ENCODE measurements at regions not wholly inside any gene's neighbourhood (a gene's known extent, or its start where the extent isn't known, plus 50 kb on each side); places are given as distances from the start of the nearest gene placed in this dataset.

GRCh38 chr13:84570831-84571230, 688.6 kb upstream of the SLITRK1 start:
- H3K9me3 Mint-ChIP-seq = no peaks in the 10 kb centered on the region
- H3K79me2 ChIP-seq (replicated peaks; ENCODE audit: insufficient read depth) = no peaks in the 10 kb centered on the region
- H3K4me1 Mint-ChIP-seq = 0 out of 3 replicates have a peak, but pooled peaks cover 3% of the 10 kb centered on the region
- H3K4me3 Mint-ChIP-seq = no peak overlapping the region
- H3F3A ChIP-seq (replicated peaks; ENCODE audit: low read depth) = no peaks in the 10 kb centered on the region
- H3K27me3 ChIP-seq (ENCODE audit: insufficient read depth) = no peaks in the 10 kb centered on the region
- TF ChIP-seq NANOG (IDR thresholded peaks at IDR 0.05; ENCODE audit: borderline replicate concordance) (no peak), ZNF331 (CRISPR knock-in tag; IDR thresholded peaks at IDR 0.05; ENCODE audit: low read depth) (no peak), JUNB (IDR thresholded peaks at IDR 0.05; ENCODE audit: unreplicated experiment) (no peak), EZH2 (IDR thresholded peaks at IDR 0.05; ENCODE audit: low read depth, unreplicated experiment) (no peak), ZNF462 (CRISPR knock-in tag; IDR thresholded peaks at IDR 0.05) (no peak), CREB1 (CRISPR knock-in tag; IDR thresholded peaks at IDR 0.05; ENCODE audit: low read depth) (no peak), STAT1 (IDR thresholded peaks at IDR 0.05; ENCODE audit: unreplicated experiment) (no peak), ETS1 (IDR thresholded peaks at IDR 0.05) (no peak)
- TF ChIP-seq, protein P1, sequence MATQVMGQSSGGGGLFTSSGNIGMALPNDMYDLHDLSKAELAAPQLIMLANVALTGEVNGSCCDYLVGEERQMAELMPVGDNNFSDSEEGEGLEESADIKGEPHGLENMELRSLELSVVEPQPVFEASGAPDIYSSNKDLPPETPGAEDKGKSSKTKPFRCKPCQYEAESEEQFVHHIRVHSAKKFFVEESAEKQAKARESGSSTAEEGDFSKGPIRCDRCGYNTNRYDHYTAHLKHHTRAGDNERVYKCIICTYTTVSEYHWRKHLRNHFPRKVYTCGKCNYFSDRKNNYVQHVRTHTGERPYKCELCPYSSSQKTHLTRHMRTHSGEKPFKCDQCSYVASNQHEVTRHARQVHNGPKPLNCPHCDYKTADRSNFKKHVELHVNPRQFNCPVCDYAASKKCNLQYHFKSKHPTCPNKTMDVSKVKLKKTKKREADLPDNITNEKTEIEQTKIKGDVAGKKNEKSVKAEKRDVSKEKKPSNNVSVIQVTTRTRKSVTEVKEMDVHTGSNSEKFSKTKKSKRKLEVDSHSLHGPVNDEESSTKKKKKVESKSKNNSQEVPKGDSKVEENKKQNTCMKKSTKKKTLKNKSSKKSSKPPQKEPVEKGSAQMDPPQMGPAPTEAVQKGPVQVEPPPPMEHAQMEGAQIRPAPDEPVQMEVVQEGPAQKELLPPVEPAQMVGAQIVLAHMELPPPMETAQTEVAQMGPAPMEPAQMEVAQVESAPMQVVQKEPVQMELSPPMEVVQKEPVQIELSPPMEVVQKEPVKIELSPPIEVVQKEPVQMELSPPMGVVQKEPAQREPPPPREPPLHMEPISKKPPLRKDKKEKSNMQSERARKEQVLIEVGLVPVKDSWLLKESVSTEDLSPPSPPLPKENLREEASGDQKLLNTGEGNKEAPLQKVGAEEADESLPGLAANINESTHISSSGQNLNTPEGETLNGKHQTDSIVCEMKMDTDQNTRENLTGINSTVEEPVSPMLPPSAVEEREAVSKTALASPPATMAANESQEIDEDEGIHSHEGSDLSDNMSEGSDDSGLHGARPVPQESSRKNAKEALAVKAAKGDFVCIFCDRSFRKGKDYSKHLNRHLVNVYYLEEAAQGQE (IDR thresholded peaks at IDR 0.05; ENCODE audit: unreplicated experiment) = no peak
- H2AFZ ChIP-seq = peak overlapping the region; percentile 3; the same call in 1 of the 2 replicates
- no peaks in the 10 kb centered on the region for H4K20me1 ChIP-seq (replicated peaks; ENCODE audit: insufficient read depth)
- H3K36me3 ChIP-seq (ENCODE audit: insufficient read depth) = no peaks in the 10 kb centered on the region
- H3K36me3 Mint-ChIP-seq (ENCODE audit: low read depth) = no peaks in the 10 kb centered on the region
- ATAC-seq = no peak
- H3K4me1 ChIP-seq (ENCODE audit: insufficient read depth) = no peaks in the 10 kb centered on the region; the same call in 1 of the 2 replicates
- no peak overlapping the region for H3K4me2 ChIP-seq
- no peak overlapping the region for H3K27ac Mint-ChIP-seq
- H3K27ac ChIP-seq (ENCODE audit: low read depth) = no peak overlapping the region
- no peak overlapping the region for H3K4me3 ChIP-seq
- no peak for DNase-seq (ENCODE audit: low spot score)
- no peaks in the 10 kb centered on the region for H3K9me2 ChIP-seq (ENCODE audit: insufficient read depth)
- no peaks in the 10 kb centered on the region for H3K27me3 Mint-ChIP-seq (ENCODE audit: insufficient read depth, low read depth, poor library complexity)
